Activated B cell treated with CpG ODN at 0.5 μM for 24 hours (primary cell): ENCODE measurements at regions not wholly inside any gene's neighbourhood (a gene's known extent, or its start where the extent isn't known, plus 50 kb on each side); places are given as distances from the start of the nearest gene placed in this dataset.

ENCODE experiments used
- ATAC-seq: fragments of 200-7000 bp; cut with Tn5 transposase; one replicate; pipeline ENCODE4 v1.10.0; 2021; ENCODE audit warnings: low read depth, mild to moderate bottlenecking, moderate library complexity
- CTCF ChIA-PET: fragments of 350-600 bp; sonication (Branson Sonifier 250); formaldehyde crosslinking; loops from one replicate; lab custom pipeline; 2021; ENCODE audit warnings: antibody characterized with exemption; lab: Charles Lee
- POLR2A ChIA-PET: fragments of 350-600 bp; sonication (Branson Sonifier 250); formaldehyde crosslinking; loops from one replicate; lab custom pipeline; 2021; ENCODE audit warnings: antibody characterized with exemption; lab: Charles Lee
- DNase-seq: peaks from one replicate; pipeline ENCODE4 v3.0.0; 2022
- H3K27ac Mint-ChIP-seq: one replicate; pipeline ENCODE4 v1.8.0; 2020; ENCODE audit warnings: mixed read lengths
- H3K27me3 Mint-ChIP-seq: one replicate; pipeline ENCODE4 v1.8.0; 2021; ENCODE audit warnings: mixed read lengths
- H3K36me3 Mint-ChIP-seq: one replicate; pipeline ENCODE4 v1.8.0; 2021; ENCODE audit warnings: low read depth, mixed read lengths
- H3K4me1 Mint-ChIP-seq: one replicate; pipeline ENCODE4 v1.8.0; 2021; ENCODE audit warnings: mixed read lengths
- H3K4me3 Mint-ChIP-seq: one replicate; pipeline ENCODE4 v1.8.0; 2020; ENCODE audit warnings: mild to moderate bottlenecking, mixed read lengths
- H3K9me3 Mint-ChIP-seq: one replicate; pipeline ENCODE4 v1.8.0; 2020; ENCODE audit warnings: mixed read lengths
- CTCF ChIP-seq: fragments of 200-600 bp; IDR thresholded peaks from one replicate; pipeline ENCODE4 v1.8.0; 2022; ENCODE audit warnings: antibody characterized with exemption, mild to moderate bottlenecking
- intact Hi-C: fragments of 100-400 bp; cut with micrococcal nuclease; formaldehyde crosslinking; loops from one replicate; pipeline ENCODE4 v1.15.1; 2024

DNA sequence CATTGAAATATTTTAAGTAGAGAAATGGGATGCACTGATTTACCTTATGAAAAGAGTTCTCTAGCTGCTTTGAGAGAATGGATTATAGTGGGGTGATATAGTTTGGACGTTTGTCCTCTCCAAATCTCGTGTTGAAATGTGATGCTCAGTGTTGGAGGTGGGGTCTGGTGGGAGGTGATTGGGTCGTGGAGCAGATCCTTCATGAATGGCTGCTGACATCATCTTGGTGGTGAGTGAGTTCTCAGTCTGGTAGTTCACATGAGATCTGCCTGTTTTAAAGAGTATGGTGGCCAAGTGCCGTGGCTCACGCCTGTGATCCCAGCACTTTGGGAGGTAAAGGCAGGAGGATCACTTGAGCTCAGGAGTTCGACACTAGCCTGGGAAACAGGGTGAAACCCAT is 58.7 kb upstream of the SH3RF3 start:
- CTCF ChIA-PET, result no interaction called here
- POLR2A ChIA-PET, result no interaction called here
- H3K27me3 Mint-ChIP-seq, result peaks cover 28% of the 10 kb centered on the region
- H3K9me3 Mint-ChIP-seq, result peaks cover 7% of the 10 kb centered on the region
- ATAC-seq (no peak), DNase-seq (no peak)
- no peak overlapping the region for H3K27ac Mint-ChIP-seq
- no peak overlapping the region for H3K4me3 Mint-ChIP-seq
- no peaks in the 10 kb centered on the region for H3K36me3 Mint-ChIP-seq
- TF ChIP-seq CTCF, result no peak
- H3K4me1 Mint-ChIP-seq, result no peaks in the 10 kb centered on the region
- intact Hi-C loops, result no loop called here

GRCh38 chr2:109069331-109070194 is 59.4 kb upstream of the SH3RF3 start:
- intact Hi-C loops, result no loop called here
- no peak for TF ChIP-seq CTCF
- no peaks in the 10 kb centered on the region for H3K4me1 Mint-ChIP-seq
- no peak overlapping the region for H3K27ac Mint-ChIP-seq
- no peak for DNase-seq
- H3K4me3 Mint-ChIP-seq, result no peak overlapping the region
- ChIA-PET CTCF (no interaction called here), POLR2A (no interaction called here)
- H3K9me3 Mint-ChIP-seq, result peaks cover 7% of the 10 kb centered on the region
- peaks cover 28% of the 10 kb centered on the region for H3K27me3 Mint-ChIP-seq
- no peak for ATAC-seq
- H3K36me3 Mint-ChIP-seq, result no peaks in the 10 kb centered on the region

GRCh38 chr2:109068811-109069210 is 60.2 kb upstream of the SH3RF3 start:
- ATAC-seq (no peak), DNase-seq (no peak)
- POLR2A ChIA-PET, result no interaction called here
- Mint-ChIP-seq H3K27ac (no peak overlapping the region), H3K9me3 (peaks cover 6% of the 10 kb centered on the region), H3K4me3 (no peak overlapping the region), H3K27me3 (peaks cover 27% of the 10 kb centered on the region), H3K4me1 (no peaks in the 10 kb centered on the region), H3K36me3 (no peaks in the 10 kb centered on the region)
- intact Hi-C loops, result no loop called here
- CTCF ChIA-PET, result no interaction called here
- no peak for TF ChIP-seq CTCF

- Mint-ChIP-seq H3K9me3 (no peaks in the 10 kb centered on the region), H3K4me3 (no peak overlapping the region), H3K27me3 (peaks cover 18% of the 10 kb centered on the region), H3K36me3 (no peaks in the 10 kb centered on the region), H3K4me1 (no peaks in the 10 kb centered on the region), H3K27ac (no peak overlapping the region)
- TF ChIP-seq CTCF, result no peak
- ChIA-PET POLR2A (no interaction called here), CTCF (no interaction called here)
- no peak for DNase-seq
- no peak for ATAC-seq
- intact Hi-C loops, result no loop called here
Observed at GRCh38 chr2:109067631-109068125, 61.3 kb upstream of the SH3RF3 start.

- POLR2A ChIA-PET, result no interaction called here
- DNase-seq, result no peak
- Mint-ChIP-seq H3K27ac (no peak overlapping the region), H3K27me3 (peaks cover 21% of the 10 kb centered on the region), H3K9me3 (no peaks in the 10 kb centered on the region), H3K4me3 (no peak overlapping the region), H3K4me1 (no peaks in the 10 kb centered on the region), H3K36me3 (no peaks in the 10 kb centered on the region)
- intact Hi-C loops, result no loop called here
- CTCF ChIA-PET, result no interaction called here
- ATAC-seq, result no peak
- TF ChIP-seq CTCF, result no peak
Observed at GRCh38 chr2:109066917-109067597, 61.9 kb upstream of the SH3RF3 start.
